ENCODE measurements at regions not wholly inside any gene's neighbourhood (a gene's known extent, or its start where the extent isn't known, plus 50 kb on each side); places are given as distances from the start of the nearest gene placed in this dataset.
"Not testable (repeated sequence)": the region's sequence is repeated elsewhere in the genome, so short reads cannot be mapped to it uniquely, and the experiment has no call there.

DNA sequence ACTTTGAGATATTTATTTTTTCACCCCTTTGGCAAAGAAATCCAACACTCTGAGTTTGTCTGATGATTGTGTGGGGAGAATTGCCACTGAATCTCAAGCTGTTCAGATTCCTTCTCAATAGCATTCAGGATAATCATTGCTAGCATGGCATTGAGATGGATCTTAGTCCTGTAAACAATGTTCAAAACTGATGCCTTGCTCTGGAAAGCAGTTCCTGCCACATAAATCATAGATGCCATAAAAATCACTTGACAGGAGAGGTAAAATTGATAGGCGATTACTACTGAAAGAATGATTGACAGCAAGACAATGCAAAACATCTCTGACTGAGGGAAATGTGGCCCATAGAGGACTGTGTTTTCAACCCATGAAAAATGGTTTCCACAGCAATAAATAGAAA is 915.6 kb downstream of the TRHDE start:
- DNase-seq = no peak

GRCh38 chr12:73210548-73211204 is 938.5 kb downstream of the TRHDE start:
- no peak for DNase-seq

DNA sequence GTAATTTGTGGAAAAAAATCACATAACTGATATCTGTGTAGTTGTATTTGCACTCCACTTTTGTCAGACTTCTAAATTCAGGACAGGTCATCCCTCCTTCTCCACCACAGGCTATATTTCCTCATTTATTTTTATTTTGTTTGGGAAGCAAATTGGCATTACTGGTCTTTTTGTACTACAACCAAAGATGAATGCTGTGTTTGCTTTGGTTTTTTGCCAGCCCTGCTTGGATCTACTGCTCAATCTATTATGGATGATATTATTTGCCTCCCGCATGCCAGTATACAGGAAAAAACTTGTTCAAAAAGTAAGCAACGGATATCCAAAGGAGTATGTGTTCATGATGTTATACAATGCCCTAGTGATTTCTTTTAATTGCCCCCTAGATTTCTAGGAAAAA is 948.8 kb downstream of the TRHDE start:
- DNase-seq = no peak

DNA sequence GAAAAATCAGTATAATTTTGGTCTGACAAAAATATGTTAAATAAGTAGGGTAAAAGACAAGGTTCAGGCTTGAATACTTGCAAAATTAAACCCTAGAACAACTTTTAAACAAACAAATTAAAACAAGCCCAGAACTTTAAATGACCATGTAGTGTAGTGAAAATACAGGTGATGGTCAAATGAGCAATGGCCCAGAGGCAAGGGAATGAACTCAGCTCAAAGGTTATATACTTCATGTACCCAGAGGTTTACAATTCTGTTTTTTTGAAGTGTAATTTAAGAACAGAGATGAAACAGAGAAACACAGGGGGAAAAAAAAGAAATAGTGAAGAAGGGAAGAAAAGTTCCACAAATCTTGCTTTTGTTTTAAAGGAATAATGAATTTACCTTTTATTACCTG is 949.2 kb downstream of the TRHDE start:
- DNase-seq = no peak

- DNase-seq = no peak
Measured at GRCh38 chr12:73221836-73222235, 949.7 kb downstream of the TRHDE start.

DNA sequence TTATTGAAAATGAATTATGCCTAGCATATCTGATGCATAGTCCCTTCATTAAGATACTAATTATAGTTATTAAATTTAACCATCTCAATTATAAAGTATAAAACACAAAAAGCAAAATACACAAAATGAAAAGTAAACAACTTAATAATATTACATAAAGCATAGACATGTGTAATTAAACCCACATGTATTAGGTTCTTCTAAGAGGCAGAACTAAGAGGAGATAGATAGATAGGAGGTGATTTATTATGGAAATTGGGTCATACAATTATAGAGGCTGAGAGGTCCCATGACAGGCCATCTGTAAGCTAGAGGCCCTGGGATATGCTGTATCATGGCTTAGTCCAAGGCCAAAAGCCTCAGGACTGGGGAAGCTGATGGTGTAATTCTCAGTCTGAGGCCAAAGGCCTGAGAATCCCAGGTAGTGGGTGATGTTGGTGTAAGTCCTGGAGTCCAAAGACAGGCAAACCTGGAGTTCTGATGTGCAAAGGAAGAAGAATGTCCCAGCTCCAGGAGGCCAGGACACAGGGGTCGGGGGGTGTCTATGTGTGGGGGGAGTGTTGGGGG is 953.3 kb downstream of the TRHDE start:
- no peak for DNase-seq

GRCh38 chr12:73225941-73226340 is 953.8 kb downstream of the TRHDE start:
- no peak for DNase-seq

DNA sequence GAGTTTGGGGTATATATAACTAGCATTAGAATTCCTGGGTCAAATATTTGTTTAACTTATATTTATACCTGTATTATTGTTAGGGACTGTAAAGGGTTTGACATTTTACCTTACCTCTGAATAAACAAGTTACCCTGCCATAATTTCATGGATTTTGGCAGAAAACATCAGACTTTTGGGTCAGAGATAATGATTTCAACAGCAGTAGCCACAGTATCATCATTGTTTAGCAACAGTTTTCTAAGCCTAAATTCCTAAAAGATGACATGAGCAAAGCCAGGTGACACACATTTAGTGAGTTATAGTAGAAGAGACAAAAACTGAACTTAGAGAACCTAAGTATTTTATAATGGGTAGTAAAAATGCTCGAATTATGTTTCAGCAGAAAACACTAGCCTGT is 954.4 kb downstream of the TRHDE start:
- no peak for DNase-seq

DNA sequence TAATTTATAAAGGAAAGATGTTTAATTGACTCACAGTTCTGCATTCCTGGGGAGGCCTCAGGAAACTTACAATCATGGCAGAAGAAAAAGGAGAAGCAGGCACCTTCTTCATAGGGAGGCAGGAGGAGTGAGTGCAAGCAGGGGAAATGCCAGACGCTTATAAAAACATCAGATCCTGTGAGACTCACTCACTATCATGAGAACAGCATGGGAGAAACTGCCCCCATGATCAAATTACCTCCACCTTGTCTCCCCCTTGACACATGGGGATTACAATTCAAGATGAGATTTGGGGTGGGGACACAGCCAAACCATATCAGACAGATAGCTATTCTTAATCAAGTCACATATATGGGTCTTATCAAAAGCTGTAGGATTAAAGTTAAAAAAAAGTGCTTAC is 956.7 kb downstream of the TRHDE start:
- DNase-seq = not testable (repeated sequence)

DNA sequence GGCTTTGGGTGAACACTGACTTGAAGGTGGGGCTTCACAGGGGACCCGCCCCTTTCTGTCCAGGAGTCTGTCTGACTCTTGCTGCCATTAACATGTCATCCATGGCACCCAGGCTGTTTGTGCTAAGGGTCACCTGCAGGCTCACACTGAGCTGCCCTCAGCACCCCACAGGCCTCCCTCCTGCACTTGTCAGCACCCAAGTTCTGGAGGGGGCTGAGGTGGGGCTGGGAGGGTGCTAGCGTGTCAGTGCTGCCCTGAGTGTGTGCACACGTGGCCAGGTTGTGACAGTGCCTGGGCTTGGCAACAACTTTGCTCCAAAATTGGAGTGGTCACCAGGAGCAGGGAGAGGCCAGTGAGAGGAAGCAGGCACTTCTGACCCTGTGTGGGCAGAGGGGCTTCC is 963.2 kb downstream of the TRHDE start:
- no peak for DNase-seq

- no peak for DNase-seq
Measured at GRCh38 chr12:73240110-73240509, 967.9 kb downstream of the TRHDE start.

- DNase-seq = no peak
Measured at GRCh38 chr12:73262788-73263381, 990.7 kb downstream of the TRHDE start.

DNA sequence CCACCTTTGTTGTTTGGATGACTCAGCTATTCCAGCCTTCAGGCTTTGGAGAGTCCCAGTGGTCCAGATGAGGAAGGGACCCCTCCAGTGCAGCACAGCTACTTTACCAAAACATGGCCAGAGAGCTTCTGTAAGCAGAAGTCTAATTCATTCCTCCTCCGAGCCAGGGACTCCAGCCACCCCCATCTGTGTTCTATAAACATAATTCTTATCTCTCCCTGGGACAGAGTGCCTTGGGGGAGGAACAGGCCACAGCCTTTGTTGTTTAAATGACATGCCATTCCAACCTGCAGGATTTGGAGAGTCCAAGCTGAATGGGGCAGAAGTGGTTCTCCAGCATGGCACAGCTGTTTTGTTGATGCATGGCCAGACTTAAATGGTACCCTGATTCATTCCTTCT is 994.0 kb downstream of the TRHDE start:
- DNase-seq = no peak

DNA sequence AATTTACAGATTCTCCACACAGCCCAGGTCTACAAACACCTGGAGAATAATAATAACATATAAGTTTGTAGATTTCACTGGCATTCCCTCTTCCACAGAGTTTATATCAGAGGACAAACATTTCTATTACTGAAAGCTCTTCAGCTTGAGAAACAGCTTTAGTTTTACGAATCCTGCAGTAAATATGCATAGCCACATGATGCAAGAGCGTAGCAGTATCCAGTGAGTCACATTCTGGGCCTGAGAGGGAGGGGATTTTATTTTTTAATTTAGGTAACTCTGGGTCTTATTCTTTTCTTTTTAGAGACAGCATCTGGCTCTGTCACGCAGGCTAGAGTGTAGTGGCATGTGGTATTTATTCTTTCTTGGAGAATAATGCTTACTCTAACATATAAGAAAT is 1002.8 kb downstream of the TRHDE start:
- DNase-seq = no peak

GRCh38 chr12:73277971-73278370 is 1005.8 kb downstream of the TRHDE start:
- no peak for DNase-seq

DNA sequence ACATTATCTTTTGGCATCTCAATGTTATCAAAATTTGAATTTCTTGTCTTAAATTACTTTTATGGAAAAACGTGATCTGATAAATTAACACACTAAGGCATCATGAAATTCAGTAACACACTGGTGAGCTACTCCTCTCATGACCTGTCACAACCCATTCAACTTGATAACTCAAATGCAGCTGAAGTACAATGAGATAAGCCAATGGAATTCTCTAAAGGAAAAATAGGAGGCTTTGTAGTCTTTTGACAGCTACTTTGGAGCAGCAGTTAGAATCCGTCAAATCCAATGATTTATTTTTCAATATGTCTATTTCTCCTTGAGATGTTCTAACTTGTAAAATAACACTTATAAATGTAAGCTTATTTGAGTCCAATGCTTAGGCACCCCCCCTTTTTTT is 1029.4 kb downstream of the TRHDE start:
- DNase-seq = no peak

DNA sequence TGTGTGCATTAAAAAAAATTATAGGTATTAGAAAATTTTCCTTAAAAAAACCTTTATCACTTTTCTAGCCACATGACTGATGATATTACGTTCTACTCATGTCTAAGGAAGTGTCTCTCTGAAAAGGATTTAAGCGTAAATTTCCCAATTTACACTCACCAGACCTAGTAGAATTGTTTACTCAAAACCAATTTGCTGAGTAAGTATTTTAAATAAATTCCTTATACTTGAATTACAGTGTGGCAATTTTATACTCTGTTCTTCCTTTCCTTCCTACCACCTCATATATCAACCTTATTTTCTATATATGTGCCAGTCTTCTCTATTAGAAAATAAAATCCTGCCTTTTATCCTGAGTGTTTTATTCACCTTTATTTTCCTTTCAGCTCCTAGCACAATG is 1035.1 kb downstream of the TRHDE start:
- no peak for DNase-seq

GRCh38 chr12:73308079-73308478 is 1035.9 kb downstream of the TRHDE start:
- no peak for DNase-seq

DNA sequence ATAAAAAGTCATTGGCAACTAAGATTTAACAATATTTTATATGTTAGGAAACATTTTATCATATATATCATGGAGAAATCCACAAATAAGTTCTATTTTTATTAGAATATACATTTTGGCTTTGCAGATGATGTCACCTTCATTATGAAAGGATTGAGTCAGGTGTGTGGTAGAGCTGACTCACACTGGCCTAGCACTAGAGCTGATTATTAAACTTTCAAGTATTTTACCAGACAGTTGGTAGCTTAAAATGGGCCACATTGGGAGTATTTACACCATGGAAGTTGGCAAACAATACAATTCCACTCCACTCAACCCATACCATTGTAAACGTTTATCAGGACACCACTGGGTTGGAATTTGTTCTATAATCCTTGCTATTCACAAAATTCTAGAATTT is 1036.6 kb downstream of the TRHDE start:
- no peak for DNase-seq

DNA sequence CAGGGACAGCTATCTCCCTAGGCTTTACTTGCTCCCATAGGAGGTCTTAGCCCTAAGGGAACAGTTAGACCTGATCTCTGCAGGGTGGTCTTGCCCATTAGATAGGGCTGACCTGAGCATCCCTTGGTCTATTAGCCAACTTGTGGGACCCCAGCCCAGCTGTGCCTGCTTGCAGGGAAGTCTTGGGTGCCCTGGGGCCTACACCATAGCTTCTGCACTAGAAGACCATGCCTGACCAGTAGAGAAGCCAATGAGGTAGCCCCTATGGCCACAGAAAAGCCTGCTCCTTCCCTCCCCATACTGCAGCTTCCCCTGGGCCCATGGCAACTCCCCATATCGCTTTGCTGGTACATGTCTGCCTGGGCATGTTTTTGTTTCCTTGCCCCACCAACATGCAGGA is 1049.1 kb downstream of the TRHDE start:
- DNase-seq = no peak

DNA sequence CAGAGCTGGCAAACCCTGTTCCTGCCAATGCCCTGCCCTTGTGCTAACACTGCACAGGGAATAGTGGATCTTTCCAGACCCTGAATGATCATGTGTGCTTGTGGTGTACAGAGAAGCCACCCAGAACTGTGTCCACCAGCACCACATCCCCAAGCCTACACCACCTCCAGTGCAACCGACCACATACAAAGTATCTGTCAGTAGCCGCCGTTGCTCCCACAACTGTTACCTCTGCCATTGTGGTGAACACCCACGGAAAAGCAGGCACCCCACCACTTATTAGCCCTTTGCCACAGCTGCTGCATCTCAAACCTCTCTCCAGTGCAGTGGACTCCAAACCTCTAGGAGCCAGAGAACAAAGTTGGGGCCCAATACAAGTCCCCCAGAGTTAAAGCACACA is 1049.6 kb downstream of the TRHDE start:
- DNase-seq = no peak

DNA sequence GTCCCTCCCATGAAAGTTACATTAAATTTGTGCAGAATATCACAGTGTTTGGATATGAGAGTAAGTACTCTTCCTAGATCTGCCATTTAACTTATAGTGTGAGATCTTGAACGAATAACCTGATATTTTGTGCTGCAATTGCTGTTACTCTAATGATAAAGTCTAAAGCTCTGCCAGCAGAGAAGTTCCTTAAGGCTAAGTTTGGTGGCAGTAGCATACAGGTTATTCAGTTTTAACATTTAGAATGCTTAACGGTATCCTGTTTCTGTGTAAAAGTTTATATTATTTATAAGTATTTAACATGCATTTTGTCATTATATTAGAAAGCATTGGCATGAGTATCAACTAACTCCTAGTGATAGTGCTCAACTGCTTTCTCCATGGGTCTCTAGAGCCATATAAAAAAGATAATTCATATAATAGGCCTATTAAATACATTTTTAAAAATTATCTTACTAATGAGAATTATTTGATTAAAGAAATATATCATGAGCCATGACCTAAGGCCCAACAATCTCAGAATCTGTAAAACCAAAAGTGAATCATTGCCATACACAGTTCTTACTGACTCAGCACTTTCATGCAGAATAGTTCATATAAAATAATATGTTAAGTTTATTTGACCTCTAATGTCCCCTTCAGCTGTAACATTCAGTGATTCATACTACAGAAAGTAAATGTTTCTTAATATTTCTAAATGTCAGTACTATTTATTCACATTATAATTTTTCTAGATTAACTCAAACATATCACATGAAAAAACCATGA is 1058.6 kb downstream of the TRHDE start:
- no peak for DNase-seq
